ENCODE measurements at regions not wholly inside any gene's neighbourhood (a gene's known extent, or its start where the extent isn't known, plus 50 kb on each side); places are given as distances from the start of the nearest gene placed in this dataset.
"Not testable (repeated sequence)": the region's sequence is repeated elsewhere in the genome, so short reads cannot be mapped to it uniquely, and the experiment has no call there.

DNA sequence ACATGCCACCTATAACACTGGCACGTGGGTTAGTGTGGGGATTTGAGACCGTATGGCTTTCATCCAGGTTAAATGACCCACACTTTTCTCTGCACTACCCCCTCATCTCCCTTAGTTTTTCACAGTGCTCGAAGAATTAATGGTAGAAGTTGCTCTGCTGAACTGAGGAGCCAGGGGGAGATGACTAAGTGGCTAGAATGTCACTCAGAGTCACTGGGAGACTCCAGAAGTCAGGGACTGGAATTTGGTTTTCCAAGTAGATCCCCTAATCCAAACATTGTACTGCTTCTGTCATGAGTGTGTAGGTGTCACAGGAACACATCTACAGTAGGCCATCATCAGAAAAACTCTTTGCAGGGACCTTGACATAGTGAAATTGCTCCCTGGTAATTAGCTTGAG, 181.0 kb upstream of the RASGRP1 start:
- no peaks in the 10 kb centered on the region for H3K36me3 ChIP-seq (ENCODE audit: insufficient read depth, low read length)
- H3K79me2 ChIP-seq (ENCODE audit: control insufficient read depth, insufficient read depth, low read length, unreplicated experiment) = no peaks in the 10 kb centered on the region
- no peak overlapping the region for H2AFZ ChIP-seq (ENCODE audit: low read length, unreplicated experiment)
- H3K27me3 ChIP-seq (ENCODE audit: insufficient read depth, low read length) = peaks cover 18% of the 10 kb centered on the region; the same call in 1 of the 2 replicates
- no peaks in the 10 kb centered on the region for H3K4me1 ChIP-seq (ENCODE audit: control insufficient read depth, insufficient read depth, low read length, unreplicated experiment)
- no peak overlapping the region for H3K4me3 ChIP-seq (ENCODE audit: low read depth, low read length)
- H3K27ac ChIP-seq (ENCODE audit: low read depth, low read length) = no peak overlapping the region

DNA sequence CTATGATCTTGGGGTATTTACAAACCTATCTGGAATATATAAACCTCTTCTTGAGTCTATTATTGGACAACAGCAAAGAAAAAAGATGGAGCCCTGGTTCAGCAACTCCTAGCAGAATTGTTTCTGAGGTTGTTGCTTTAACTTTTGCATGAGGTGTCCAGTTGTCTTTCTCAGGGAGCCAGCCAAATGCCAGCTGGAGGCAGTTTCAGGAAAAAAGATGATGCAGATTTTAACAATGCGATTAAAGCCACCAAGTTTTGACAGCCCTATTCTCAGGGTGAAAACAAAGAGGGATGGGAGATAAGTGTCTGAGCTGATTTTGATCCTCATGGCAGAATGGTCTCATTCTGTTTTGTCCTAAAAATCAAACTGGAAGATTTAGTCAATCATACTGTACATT, 181.6 kb upstream of the RASGRP1 start:
- Histone ChIP-seq H3K4me3 (ENCODE audit: low read depth, low read length) (no peak overlapping the region), H3K36me3 (ENCODE audit: insufficient read depth, low read length) (no peaks in the 10 kb centered on the region), H3K27me3 (ENCODE audit: insufficient read depth, low read length) (peaks cover 18% of the 10 kb centered on the region; the same call in 1 of the 2 replicates), H3K79me2 (ENCODE audit: control insufficient read depth, insufficient read depth, low read length, unreplicated experiment) (no peaks in the 10 kb centered on the region), H3K27ac (ENCODE audit: low read depth, low read length) (no peak overlapping the region), H2AFZ (ENCODE audit: low read length, unreplicated experiment) (no peak overlapping the region), H3K4me1 (ENCODE audit: control insufficient read depth, insufficient read depth, low read length, unreplicated experiment) (no peaks in the 10 kb centered on the region)

DNA sequence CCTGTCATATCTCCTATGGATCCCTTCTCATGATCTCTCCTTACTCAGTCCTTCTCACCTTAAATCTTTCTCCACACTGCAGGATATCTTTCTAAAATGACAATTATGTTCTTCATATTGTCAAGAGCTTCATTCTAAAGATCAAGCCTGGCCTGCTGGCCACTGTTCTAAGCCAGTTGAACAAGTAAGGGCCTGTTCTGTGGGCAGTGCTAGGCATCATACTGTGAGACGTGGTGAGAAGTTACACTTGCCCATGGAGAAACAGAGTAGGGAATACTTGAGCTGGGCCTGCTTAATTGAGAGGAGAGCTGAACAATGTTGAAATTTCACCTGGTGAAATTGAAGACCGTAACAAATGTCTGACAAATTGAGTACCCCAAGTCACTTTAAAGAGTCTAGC, 184.1 kb upstream of the RASGRP1 start:
- no peaks in the 10 kb centered on the region for H3K36me3 ChIP-seq (ENCODE audit: insufficient read depth, low read length)
- H2AFZ ChIP-seq (ENCODE audit: low read length, unreplicated experiment) = no peak overlapping the region
- no peak overlapping the region for H3K4me3 ChIP-seq (ENCODE audit: low read depth, low read length)
- H3K27ac ChIP-seq (ENCODE audit: low read depth, low read length) = no peak overlapping the region
- no peaks in the 10 kb centered on the region for H3K79me2 ChIP-seq (ENCODE audit: control insufficient read depth, insufficient read depth, low read length, unreplicated experiment)
- H3K4me1 ChIP-seq (ENCODE audit: control insufficient read depth, insufficient read depth, low read length, unreplicated experiment) = no peaks in the 10 kb centered on the region
- peaks cover 18% of the 10 kb centered on the region; the same call in 1 of the 2 replicates for H3K27me3 ChIP-seq (ENCODE audit: insufficient read depth, low read length)

DNA sequence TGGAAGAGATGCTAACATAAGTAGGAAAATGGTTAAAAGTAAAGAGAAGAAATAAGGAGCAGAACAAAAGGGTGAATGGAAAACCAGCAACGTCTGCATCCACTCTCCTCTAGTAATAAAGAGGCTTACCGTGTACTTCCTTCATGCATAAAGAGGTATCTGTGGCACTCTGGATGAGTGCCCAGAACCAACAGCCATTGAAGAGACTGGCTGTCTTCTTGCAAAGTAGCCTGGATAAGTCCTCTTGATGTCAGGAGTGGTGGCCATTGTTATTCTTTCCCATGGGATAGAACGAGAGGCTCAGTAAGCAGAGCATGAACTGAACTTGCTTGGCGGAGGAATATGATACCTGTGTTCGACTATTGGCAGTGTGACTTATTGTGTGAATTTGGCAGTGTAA, 186.2 kb upstream of the RASGRP1 start:
- Histone ChIP-seq H3K27me3 (ENCODE audit: insufficient read depth, low read length) (peaks cover 28% of the 10 kb centered on the region; the same call in 1 of the 2 replicates), H3K27ac (ENCODE audit: low read depth, low read length) (no peak overlapping the region), H3K79me2 (ENCODE audit: control insufficient read depth, insufficient read depth, low read length, unreplicated experiment) (no peaks in the 10 kb centered on the region), H3K4me1 (ENCODE audit: control insufficient read depth, insufficient read depth, low read length, unreplicated experiment) (no peaks in the 10 kb centered on the region), H3K4me3 (ENCODE audit: low read depth, low read length) (no peak overlapping the region), H3K36me3 (ENCODE audit: insufficient read depth, low read length) (no peaks in the 10 kb centered on the region), H2AFZ (ENCODE audit: low read length, unreplicated experiment) (no peak overlapping the region)

DNA sequence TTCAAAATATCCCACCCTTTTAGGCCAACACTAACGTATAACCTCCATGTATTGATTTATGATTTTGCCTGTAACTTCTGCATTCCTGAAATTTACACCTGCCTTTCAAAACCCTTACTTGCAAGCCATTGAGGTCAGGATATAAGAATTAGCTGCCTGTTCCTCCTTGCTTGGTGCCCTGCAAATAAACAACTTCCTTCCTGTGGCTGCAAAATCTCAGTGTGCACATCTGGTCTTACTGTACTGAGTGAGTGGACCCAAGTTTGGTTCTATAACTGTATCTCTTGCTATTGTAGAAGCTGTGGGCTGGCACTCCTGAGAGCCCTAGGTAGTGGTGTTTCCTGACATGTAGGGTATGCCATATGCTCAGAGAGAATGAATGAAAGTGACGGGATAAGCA, 191.1 kb upstream of the RASGRP1 start:
- H2AFZ ChIP-seq (ENCODE audit: low read length, unreplicated experiment) = no peak overlapping the region
- H3K4me1 ChIP-seq (ENCODE audit: control insufficient read depth, insufficient read depth, low read length, unreplicated experiment) = peaks cover 14% of the 10 kb centered on the region
- no peaks in the 10 kb centered on the region for H3K36me3 ChIP-seq (ENCODE audit: insufficient read depth, low read length)
- no peak overlapping the region for H3K4me3 ChIP-seq (ENCODE audit: low read depth, low read length)
- no peaks in the 10 kb centered on the region for H3K79me2 ChIP-seq (ENCODE audit: control insufficient read depth, insufficient read depth, low read length, unreplicated experiment)
- H3K27ac ChIP-seq (ENCODE audit: low read depth, low read length) = no peak overlapping the region
- H3K27me3 ChIP-seq (ENCODE audit: insufficient read depth, low read length) = peaks cover 17% of the 10 kb centered on the region; the same call in 1 of the 2 replicates

DNA sequence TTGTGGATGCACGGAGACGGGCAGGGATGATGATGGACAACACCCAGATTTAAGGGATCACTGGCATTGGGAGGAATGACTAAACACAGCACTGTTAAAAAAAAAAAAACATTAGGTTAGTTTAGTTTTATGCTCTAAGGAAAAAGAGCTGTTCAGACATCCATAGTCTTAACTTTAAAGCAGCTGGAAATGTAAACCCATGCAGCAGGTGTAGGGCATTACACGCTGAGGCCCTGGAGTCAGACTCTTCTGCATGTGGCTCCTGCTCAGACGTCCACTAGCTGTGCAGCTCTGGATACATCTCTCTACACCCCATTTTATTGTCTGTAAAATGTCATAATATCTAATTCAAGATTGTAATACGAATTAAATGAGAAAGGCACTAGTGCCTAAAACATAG, 191.8 kb upstream of the RASGRP1 start:
- H3K36me3 ChIP-seq (ENCODE audit: insufficient read depth, low read length) = no peaks in the 10 kb centered on the region
- no peak overlapping the region for H3K27ac ChIP-seq (ENCODE audit: low read depth, low read length)
- no peak overlapping the region for H2AFZ ChIP-seq (ENCODE audit: low read length, unreplicated experiment)
- H3K27me3 ChIP-seq (ENCODE audit: insufficient read depth, low read length) = peaks cover 17% of the 10 kb centered on the region; the same call in 1 of the 2 replicates
- H3K4me3 ChIP-seq (ENCODE audit: low read depth, low read length) = no peak overlapping the region
- H3K4me1 ChIP-seq (ENCODE audit: control insufficient read depth, insufficient read depth, low read length, unreplicated experiment) = peaks cover 14% of the 10 kb centered on the region
- no peaks in the 10 kb centered on the region for H3K79me2 ChIP-seq (ENCODE audit: control insufficient read depth, insufficient read depth, low read length, unreplicated experiment)

DNA sequence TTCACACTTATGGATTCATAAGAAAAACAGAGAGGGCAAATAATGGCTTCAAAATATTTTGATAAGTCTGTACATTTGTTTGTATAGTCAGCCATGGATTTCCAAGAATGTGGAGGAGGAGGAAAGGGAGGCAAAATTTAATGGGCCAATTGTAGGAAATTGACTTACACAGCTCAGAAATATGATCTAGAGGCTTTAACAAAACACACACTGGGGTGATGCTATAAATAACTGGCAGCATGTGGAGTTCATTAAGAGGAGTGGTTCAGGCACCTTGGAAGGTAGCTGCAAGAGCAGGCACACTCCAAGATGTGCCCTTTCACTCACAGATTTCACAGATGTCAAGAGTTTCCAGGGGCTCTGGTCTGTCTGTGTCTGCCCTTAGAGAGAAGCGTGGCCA, 193.4 kb upstream of the RASGRP1 start:
- Histone ChIP-seq H2AFZ (ENCODE audit: low read length, unreplicated experiment) (no peak overlapping the region), H3K4me3 (ENCODE audit: low read depth, low read length) (no peak overlapping the region), H3K27me3 (ENCODE audit: insufficient read depth, low read length) (peaks cover 17% of the 10 kb centered on the region; the same call in 1 of the 2 replicates), H3K27ac (ENCODE audit: low read depth, low read length) (no peak overlapping the region), H3K4me1 (ENCODE audit: control insufficient read depth, insufficient read depth, low read length, unreplicated experiment) (peaks cover 14% of the 10 kb centered on the region), H3K36me3 (ENCODE audit: insufficient read depth, low read length) (no peaks in the 10 kb centered on the region), H3K79me2 (ENCODE audit: control insufficient read depth, insufficient read depth, low read length, unreplicated experiment) (no peaks in the 10 kb centered on the region)

DNA sequence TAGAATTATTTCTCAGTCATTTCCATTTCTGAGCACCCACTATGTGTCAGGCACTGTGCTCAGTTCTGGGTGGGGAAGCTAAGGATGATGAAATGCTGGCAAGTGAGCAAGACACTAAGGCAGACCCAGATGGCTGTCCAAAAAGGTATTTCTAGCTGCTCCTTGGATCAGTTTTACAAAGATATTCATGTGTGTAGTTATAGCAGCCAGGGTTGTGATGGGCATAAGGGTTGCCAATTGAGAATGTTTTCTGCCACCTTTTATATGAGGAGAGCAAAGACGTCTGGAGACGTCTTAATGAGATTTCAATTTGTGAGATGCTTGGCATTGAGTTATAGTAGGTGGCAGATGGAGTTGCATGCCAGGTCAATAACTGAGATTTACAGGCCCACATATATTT, 197.1 kb upstream of the RASGRP1 start:
- Histone ChIP-seq H3K27ac (ENCODE audit: low read depth, low read length) (no peak overlapping the region), H3K36me3 (ENCODE audit: insufficient read depth, low read length) (no peaks in the 10 kb centered on the region), H3K79me2 (ENCODE audit: control insufficient read depth, insufficient read depth, low read length, unreplicated experiment) (no peaks in the 10 kb centered on the region), H2AFZ (ENCODE audit: low read length, unreplicated experiment) (no peak overlapping the region), H3K4me3 (ENCODE audit: low read depth, low read length) (no peak overlapping the region), H3K27me3 (ENCODE audit: insufficient read depth, low read length) (no peaks in the 10 kb centered on the region), H3K4me1 (ENCODE audit: control insufficient read depth, insufficient read depth, low read length, unreplicated experiment) (peaks cover 14% of the 10 kb centered on the region)

DNA sequence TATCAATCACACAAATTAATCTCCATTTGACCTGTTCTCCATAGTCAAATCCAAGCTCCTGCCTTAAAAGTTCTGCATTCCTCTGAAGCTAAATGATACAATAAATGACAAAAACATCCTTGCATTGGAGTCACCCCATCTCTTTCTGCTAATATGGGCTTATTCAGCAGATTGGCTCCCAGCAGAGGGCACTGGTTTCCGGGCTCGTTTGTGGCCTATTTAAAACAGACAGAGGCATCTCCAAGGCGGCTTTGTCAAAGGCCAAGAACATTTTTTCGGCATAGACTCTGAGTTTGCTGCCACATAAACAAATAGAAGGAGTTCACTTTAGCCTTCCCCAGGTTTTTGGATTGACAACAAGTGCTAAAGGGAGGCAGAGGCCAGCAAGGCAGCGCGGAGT, 204.4 kb upstream of the RASGRP1 start:
- H3K27me3 ChIP-seq (ENCODE audit: insufficient read depth, low read length) = 0 out of 2 replicates have a peak, but pooled peaks cover 5% of the 10 kb centered on the region
- no peak overlapping the region for H3K4me3 ChIP-seq (ENCODE audit: low read depth, low read length)
- no peak overlapping the region for H3K27ac ChIP-seq (ENCODE audit: low read depth, low read length)
- no peaks in the 10 kb centered on the region for H3K79me2 ChIP-seq (ENCODE audit: control insufficient read depth, insufficient read depth, low read length, unreplicated experiment)
- H2AFZ ChIP-seq (ENCODE audit: low read length, unreplicated experiment) = peak overlapping the region; percentile 50
- no peaks in the 10 kb centered on the region for H3K36me3 ChIP-seq (ENCODE audit: insufficient read depth, low read length)
- peaks cover 2% of the 10 kb centered on the region for H3K4me1 ChIP-seq (ENCODE audit: control insufficient read depth, insufficient read depth, low read length, unreplicated experiment)

DNA sequence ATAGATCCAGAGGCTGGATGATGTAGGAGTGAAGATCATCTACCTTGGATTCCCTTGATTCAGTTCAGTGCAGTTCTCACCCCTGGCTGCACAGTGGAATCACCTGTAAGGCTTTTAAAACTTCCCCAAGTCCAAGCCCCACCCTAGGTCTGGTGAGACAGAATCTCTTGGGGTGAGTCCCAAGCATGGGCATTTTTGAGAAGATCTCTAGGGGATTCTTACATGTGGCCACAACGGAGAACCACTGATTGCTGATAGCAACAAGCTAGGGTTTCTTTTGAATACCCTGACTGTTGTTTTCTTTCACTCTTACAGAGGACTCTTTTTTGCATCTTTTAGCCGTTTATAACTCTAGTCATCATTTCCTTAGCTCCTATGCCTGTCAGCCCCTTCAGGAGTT, 204.9 kb upstream of the RASGRP1 start:
- Histone ChIP-seq H3K27ac (ENCODE audit: low read depth, low read length) (no peak overlapping the region), H3K4me3 (ENCODE audit: low read depth, low read length) (no peak overlapping the region), H3K4me1 (ENCODE audit: control insufficient read depth, insufficient read depth, low read length, unreplicated experiment) (peaks cover 2% of the 10 kb centered on the region), H3K27me3 (ENCODE audit: insufficient read depth, low read length) (0 out of 2 replicates have a peak, but pooled peaks cover 5% of the 10 kb centered on the region), H3K36me3 (ENCODE audit: insufficient read depth, low read length) (no peaks in the 10 kb centered on the region), H2AFZ (ENCODE audit: low read length, unreplicated experiment) (no peak overlapping the region), H3K79me2 (ENCODE audit: control insufficient read depth, insufficient read depth, low read length, unreplicated experiment) (no peaks in the 10 kb centered on the region)

DNA sequence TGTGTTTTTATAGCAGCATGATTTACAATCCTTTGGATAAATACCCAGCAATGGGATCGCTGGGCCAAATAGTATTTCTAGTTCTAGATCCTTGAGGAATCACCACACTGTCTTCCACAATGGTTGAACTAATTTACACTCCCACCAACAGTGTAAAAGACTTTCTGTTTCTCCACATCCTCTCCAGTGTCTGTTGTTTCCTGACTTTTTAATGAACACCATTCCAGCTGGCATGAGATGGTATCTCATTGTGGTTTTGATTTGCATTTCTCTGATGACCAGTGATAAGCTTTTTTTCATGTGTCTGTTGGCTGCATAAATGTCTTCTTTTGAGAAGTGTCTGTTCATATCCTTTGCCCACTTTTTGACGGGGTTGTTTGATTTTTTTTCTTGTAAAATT, 209.5 kb upstream of the RASGRP1 start:
- H2AFZ ChIP-seq (ENCODE audit: low read length, unreplicated experiment); H3K27me3 ChIP-seq (ENCODE audit: insufficient read depth, low read length); H3K4me1 ChIP-seq (ENCODE audit: control insufficient read depth, insufficient read depth, low read length, unreplicated experiment); H3K4me3 ChIP-seq (ENCODE audit: low read depth, low read length); H3K36me3 ChIP-seq (ENCODE audit: insufficient read depth, low read length); H3K27ac ChIP-seq (ENCODE audit: low read depth, low read length); H3K79me2 ChIP-seq (ENCODE audit: control insufficient read depth, insufficient read depth, low read length, unreplicated experiment): not testable (repeated sequence)

Data from ACC112 (cell line).